ENCODE measurements at regions not wholly inside any gene's neighbourhood (a gene's known extent, or its start where the extent isn't known, plus 50 kb on each side); places are given as distances from the start of the nearest gene placed in this dataset.
"Not testable (repeated sequence)": the region's sequence is repeated elsewhere in the genome, so short reads cannot be mapped to it uniquely, and the experiment has no call there.

- H3K9me3 Mint-ChIP-seq (ENCODE audit: low read depth, unreplicated experiment): no peaks in the 10 kb centered on the region
- intact Hi-C loops (cut with micrococcal nuclease; ENCODE audit: unreplicated experiment): no loop called here
- CTCF ChIA-PET: no interaction called here
- H3K36me3 Mint-ChIP-seq (ENCODE audit: insufficient read depth, unreplicated experiment): no peaks in the 10 kb centered on the region
- no TSS peak for BruUV-seq (replicated peaks)
- H3K27me3 Mint-ChIP-seq (ENCODE audit: unreplicated experiment): no peaks in the 10 kb centered on the region
- no peaks in the 10 kb centered on the region for H3K4me1 Mint-ChIP-seq (ENCODE audit: low read depth, unreplicated experiment)
- no peak overlapping the region for H3K27ac Mint-ChIP-seq (ENCODE audit: unreplicated experiment)
- TF ChIP-seq, protein P1, sequence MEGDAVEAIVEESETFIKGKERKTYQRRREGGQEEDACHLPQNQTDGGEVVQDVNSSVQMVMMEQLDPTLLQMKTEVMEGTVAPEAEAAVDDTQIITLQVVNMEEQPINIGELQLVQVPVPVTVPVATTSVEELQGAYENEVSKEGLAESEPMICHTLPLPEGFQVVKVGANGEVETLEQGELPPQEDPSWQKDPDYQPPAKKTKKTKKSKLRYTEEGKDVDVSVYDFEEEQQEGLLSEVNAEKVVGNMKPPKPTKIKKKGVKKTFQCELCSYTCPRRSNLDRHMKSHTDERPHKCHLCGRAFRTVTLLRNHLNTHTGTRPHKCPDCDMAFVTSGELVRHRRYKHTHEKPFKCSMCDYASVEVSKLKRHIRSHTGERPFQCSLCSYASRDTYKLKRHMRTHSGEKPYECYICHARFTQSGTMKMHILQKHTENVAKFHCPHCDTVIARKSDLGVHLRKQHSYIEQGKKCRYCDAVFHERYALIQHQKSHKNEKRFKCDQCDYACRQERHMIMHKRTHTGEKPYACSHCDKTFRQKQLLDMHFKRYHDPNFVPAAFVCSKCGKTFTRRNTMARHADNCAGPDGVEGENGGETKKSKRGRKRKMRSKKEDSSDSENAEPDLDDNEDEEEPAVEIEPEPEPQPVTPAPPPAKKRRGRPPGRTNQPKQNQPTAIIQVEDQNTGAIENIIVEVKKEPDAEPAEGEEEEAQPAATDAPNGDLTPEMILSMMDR (IDR thresholded peaks at IDR 0.05; ENCODE audit: unreplicated experiment): no peak
- DNase-seq: no peak
- no peak overlapping the region for H3K4me3 Mint-ChIP-seq (ENCODE audit: low read depth, unreplicated experiment)
These were observed 52.0 kb upstream of the FYN start for GRCh38 chr6:111925296-111925695.

DNA sequence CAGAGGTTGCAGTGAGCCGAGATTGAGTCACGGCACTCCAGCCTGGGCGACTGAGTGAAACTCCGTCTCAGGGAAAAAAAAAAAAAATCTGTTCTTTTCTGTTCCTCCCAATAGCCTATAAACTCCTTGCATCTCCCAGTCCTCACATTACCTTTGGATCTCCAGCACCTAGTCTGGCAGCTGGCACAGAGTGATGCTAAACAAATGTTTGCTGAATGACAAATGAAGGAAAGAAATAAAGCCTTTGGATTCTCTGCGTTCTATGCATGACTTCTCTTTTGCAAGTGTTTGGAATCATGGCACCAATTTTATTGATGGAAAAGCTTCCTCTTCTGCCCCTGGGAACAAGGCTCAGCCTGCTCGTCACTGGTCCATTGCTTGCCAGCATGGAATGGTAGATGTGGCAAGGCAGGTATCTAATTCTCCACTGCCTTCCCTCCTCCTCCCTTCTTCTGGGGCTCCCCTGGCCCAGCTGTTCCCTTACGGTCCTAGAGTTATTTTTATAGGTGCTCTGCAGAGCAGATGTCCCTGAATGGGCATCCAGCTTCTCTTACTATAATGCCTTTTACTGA lies 53.6 kb upstream of the FYN start:
- TF ChIP-seq, protein P1 (IDR thresholded peaks at IDR 0.05; ENCODE audit: unreplicated experiment): no peak
- CTCF ChIA-PET: no interaction called here

GRCh38 chr6:111927321-111927720 lies 54.1 kb upstream of the FYN start:
- Mint-ChIP-seq H3K4me1 (ENCODE audit: low read depth, unreplicated experiment) (no peaks in the 10 kb centered on the region), H3K4me3 (ENCODE audit: low read depth, unreplicated experiment) (no peak overlapping the region), H3K36me3 (ENCODE audit: insufficient read depth, unreplicated experiment) (no peaks in the 10 kb centered on the region), H3K27ac (ENCODE audit: unreplicated experiment) (no peak overlapping the region), H3K9me3 (ENCODE audit: low read depth, unreplicated experiment) (peaks cover 5% of the 10 kb centered on the region), H3K27me3 (ENCODE audit: unreplicated experiment) (peaks cover 12% of the 10 kb centered on the region)
- CTCF ChIA-PET: no interaction called here
- no peak for DNase-seq
- no TSS peak for BruUV-seq (replicated peaks)
- intact Hi-C loops (cut with micrococcal nuclease; ENCODE audit: unreplicated experiment): no loop called here
- TF ChIP-seq, protein P1 (IDR thresholded peaks at IDR 0.05; ENCODE audit: unreplicated experiment): no peak

More for the DNA sequence above, 53.6 kb upstream of the FYN start:
- intact Hi-C loops (cut with micrococcal nuclease; ENCODE audit: unreplicated experiment): no loop called here
- no TSS peak for BruUV-seq (replicated peaks)
- Mint-ChIP-seq H3K9me3 (ENCODE audit: low read depth, unreplicated experiment) (peaks cover 2% of the 10 kb centered on the region), H3K4me3 (ENCODE audit: low read depth, unreplicated experiment) (no peak overlapping the region), H3K27ac (ENCODE audit: unreplicated experiment) (no peak overlapping the region), H3K27me3 (ENCODE audit: unreplicated experiment) (peaks cover 7% of the 10 kb centered on the region), H3K36me3 (ENCODE audit: insufficient read depth, unreplicated experiment) (no peaks in the 10 kb centered on the region), H3K4me1 (ENCODE audit: low read depth, unreplicated experiment) (no peaks in the 10 kb centered on the region)
- DNase-seq: no peak

DNA sequence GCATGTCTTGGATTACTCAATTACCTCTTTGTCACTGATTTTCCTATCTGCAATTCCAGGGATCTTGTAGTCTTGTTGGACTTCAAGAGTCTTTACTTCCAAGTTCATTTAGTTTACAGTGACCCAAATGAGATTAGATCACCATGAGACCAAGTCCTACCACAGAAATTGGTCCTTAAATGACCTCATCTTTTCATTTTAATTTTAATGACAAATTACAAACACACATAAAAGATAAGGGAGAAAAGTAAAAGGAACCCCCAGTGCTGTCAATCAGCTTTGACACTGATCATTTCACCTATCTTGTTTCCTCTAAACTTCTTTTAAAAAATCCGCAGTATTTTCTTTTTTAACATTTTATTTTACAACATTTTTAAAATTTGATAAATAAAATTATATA lies 54.9 kb upstream of the FYN start:
- TF ChIP-seq, protein P1 (IDR thresholded peaks at IDR 0.05; ENCODE audit: unreplicated experiment): no peak
- Mint-ChIP-seq H3K4me3 (ENCODE audit: low read depth, unreplicated experiment) (no peak overlapping the region), H3K27ac (ENCODE audit: unreplicated experiment) (no peak overlapping the region), H3K27me3 (ENCODE audit: unreplicated experiment) (peaks cover 20% of the 10 kb centered on the region), H3K4me1 (ENCODE audit: low read depth, unreplicated experiment) (no peaks in the 10 kb centered on the region), H3K36me3 (ENCODE audit: insufficient read depth, unreplicated experiment) (no peaks in the 10 kb centered on the region), H3K9me3 (ENCODE audit: low read depth, unreplicated experiment) (peaks cover 5% of the 10 kb centered on the region)
- intact Hi-C loops (cut with micrococcal nuclease; ENCODE audit: unreplicated experiment): no loop called here
- no TSS peak for BruUV-seq (replicated peaks)
- CTCF ChIA-PET: interaction anchor here (0.5 kb wide), 1 partner anchor 715 kb away, joined by 3 read pairs; no protein-coding TSS in a partner anchor
- DNase-seq: no peak

DNA sequence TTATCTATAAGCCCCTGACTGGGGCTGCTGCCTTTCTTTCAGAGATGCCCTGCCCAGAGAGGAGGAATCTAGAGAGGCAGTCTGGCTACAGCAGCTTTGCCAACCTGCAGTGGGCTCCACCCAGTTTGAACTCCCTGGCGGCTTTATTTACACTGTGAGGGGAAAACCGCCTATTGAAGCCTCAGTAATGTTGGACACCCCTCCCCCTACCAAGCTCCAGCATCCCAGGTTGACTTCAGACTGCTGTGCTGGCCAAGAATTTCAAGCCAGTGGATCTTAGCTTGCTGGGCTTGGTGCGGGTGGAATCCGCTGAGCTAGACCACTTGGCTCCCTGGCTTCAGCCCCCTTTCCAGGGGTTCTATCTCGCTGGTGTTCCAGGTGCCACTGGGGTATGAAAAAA lies 61.4 kb upstream of the FYN start:
- BruUV-seq (replicated peaks); intact Hi-C loops (cut with micrococcal nuclease; ENCODE audit: unreplicated experiment); CTCF ChIA-PET: not testable (repeated sequence)

More for the DNA sequence above, 61.4 kb upstream of the FYN start:
- peaks cover 31% of the 10 kb centered on the region for H3K27me3 Mint-ChIP-seq (ENCODE audit: unreplicated experiment)
- not testable (repeated sequence) for H3K27ac Mint-ChIP-seq (ENCODE audit: unreplicated experiment); H3K4me3 Mint-ChIP-seq (ENCODE audit: low read depth, unreplicated experiment); DNase-seq; H3K36me3 Mint-ChIP-seq (ENCODE audit: insufficient read depth, unreplicated experiment); H3K9me3 Mint-ChIP-seq (ENCODE audit: low read depth, unreplicated experiment); H3K4me1 Mint-ChIP-seq (ENCODE audit: low read depth, unreplicated experiment)

Measured in Calu3 (cell line).